ENCODE measurements at regions not wholly inside any gene's neighbourhood (a gene's known extent, or its start where the extent isn't known, plus 50 kb on each side); places are given as distances from the start of the nearest gene placed in this dataset.

DNA sequence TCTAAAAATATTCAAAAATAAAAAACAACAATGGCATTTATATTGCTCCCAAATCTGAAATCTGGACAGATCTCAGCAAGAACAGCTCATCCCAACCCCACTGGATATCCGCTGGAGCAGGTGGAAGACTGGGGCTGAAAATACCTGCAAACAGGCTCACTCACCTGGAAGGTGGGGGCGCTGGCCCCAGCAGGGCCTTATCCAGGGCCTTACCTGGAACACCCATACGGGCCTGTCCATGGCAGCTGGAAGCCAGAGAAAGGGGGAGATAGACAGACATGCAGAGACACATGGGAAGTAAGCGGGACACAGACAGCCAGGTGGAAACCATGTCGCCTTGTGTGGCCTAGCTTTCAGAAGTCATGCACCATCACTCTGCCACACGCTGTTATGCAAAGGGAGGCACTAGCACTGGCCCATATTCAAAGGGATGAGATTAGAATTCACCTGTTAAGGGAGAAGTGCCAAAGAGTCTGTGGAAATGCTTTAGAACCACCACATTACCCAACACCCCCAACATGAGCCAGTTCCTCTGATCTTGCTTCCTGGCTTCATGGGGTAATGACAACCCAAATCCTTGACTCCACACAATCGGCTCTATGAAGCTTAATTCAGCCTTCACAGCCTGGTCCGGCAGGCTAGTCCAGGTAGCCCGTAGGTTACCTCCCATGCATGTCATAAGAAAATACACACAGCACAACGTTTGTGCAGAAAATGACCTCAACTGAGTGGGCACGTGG is 99.0 kb upstream of the CDYL start:
- TF ChIP-seq CTCF (IDR thresholded peaks at IDR 0.05; ENCODE audit: insufficient read depth, low read depth, low read length), result no peak
- no peak overlapping the region for H3K4me3 ChIP-seq (ENCODE audit: low read depth, low read length)
- DNase-seq (ENCODE audit: low read depth), result no peak

GRCh38 chr6:4676016-4676415 is 100.2 kb upstream of the CDYL start:
- H3K4me3 ChIP-seq (ENCODE audit: low read depth, low read length), result no peak overlapping the region
- TF ChIP-seq CTCF (IDR thresholded peaks at IDR 0.05; ENCODE audit: insufficient read depth, low read depth, low read length), result no peak
- DNase-seq (ENCODE audit: low read depth), result no peak

GRCh38 chr6:4675121-4675520 is 101.1 kb upstream of the CDYL start:
- H3K4me3 ChIP-seq (ENCODE audit: low read depth, low read length), result no peak overlapping the region
- no peak for TF ChIP-seq CTCF (IDR thresholded peaks at IDR 0.05; ENCODE audit: insufficient read depth, low read depth, low read length)
- no peak for DNase-seq (ENCODE audit: low read depth)

DNA sequence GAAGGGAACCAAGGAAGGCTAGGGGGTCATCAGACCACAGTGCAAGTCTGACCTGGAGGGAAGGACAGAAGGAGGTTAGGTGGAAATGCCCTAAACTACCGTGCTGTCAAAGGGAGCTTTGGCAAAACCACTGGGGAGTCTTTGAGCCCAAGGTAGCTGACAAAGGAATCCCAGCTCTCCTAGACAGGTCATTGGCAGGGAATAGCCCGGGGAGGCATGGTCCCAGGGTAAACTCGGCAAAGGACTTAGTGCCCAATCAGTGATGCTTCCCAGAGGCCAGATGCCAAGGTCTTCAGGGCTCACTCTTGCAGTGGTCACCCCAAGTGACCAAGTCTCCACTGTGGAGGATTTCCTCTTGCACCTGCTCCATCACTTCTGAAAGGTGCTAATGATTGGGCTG is 102.3 kb upstream of the CDYL start:
- H3K4me3 ChIP-seq (ENCODE audit: low read depth, low read length), result no peak overlapping the region
- no peak for TF ChIP-seq CTCF (IDR thresholded peaks at IDR 0.05; ENCODE audit: insufficient read depth, low read depth, low read length)
- DNase-seq (ENCODE audit: low read depth), result no peak

DNA sequence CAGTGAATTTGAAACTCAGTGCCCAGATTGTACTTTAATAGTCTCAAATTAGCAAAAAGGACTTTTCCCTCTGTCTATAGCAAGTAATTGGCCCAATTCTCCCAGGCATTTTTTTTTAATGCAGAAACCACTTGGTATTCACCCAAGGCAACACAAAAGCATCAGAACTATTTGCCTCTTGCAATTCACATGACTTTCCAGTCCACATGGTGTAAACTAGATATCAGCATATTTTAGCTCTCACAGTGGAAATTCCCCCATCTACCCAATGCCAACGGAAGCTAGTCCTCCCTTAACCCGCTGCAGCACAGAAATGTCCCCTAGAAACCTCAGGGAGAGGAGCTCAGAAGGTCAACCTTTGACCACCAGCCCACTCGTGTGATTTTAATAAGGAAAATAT is 103.4 kb upstream of the CDYL start:
- peak; percentile 66 for DNase-seq (ENCODE audit: low read depth)
- H3K4me3 ChIP-seq (ENCODE audit: low read depth, low read length), result no peak overlapping the region
- no peak for TF ChIP-seq CTCF (IDR thresholded peaks at IDR 0.05; ENCODE audit: insufficient read depth, low read depth, low read length)

DNA sequence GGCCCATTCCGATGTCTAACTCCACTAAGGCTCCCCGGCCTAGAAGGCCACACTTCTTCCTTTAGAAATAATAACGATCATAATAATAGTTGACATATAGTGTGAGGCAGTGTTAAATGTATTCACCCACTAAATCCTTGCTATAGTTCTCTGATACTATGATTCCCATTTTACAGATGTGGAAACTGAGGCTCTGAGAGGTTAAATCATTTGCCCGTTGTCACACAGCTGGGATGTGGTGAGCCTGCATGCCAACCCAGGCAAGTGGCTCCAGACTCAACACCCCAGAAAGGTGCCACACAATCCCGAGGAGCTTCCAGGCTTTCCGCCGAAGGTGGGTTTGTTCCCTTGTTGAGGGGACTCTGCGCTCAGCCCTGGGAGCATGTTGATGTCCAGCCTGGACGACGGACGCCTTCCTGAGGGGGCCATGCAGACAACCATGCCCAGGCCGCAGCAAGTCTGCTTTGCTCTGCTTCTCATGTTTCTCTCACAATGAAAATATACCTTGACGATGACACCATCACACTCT is 104.6 kb upstream of the CDYL start:
- H3K4me3 ChIP-seq (ENCODE audit: low read depth, low read length), result no peak overlapping the region
- DNase-seq (ENCODE audit: low read depth), result no peak
- TF ChIP-seq CTCF (IDR thresholded peaks at IDR 0.05; ENCODE audit: insufficient read depth, low read depth, low read length), result no peak

Measured in fibroblast of villous mesenchyme (primary cell).